ENCODE measurements at regions not wholly inside any gene's neighbourhood (a gene's known extent, or its start where the extent isn't known, plus 50 kb on each side); places are given as distances from the start of the nearest gene placed in this dataset.
"Not testable (repeated sequence)": the region's sequence is repeated elsewhere in the genome, so short reads cannot be mapped to it uniquely, and the experiment has no call there.

GRCh38 chr3:127445581-127446343 is 144.8 kb downstream of the TPRA1 start:
- intact Hi-C loops (cut with micrococcal nuclease) = no loop called here
- ATAC-seq = no peak
- no peak for DNase-seq

DNA sequence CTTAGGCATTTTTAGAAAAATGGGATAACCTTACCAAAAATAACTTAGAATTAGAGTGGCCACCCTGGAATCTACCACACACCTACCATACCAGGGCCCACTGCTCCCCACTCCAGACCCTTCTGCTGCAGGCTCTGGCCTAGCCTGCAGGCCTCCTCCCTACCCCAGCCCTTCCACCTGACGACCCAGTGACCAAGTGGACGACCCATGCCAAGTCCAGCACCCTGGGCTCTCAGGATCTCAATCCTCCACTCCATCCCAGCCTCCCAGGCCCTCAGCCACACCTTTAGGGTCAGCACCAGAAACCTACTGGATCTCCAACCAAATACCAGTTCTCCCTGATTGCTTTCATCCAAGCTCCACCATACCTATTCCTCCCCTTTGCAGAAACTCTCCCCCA is 145.8 kb downstream of the TPRA1 start:
- no peak for DNase-seq
- intact Hi-C loops (cut with micrococcal nuclease) = no loop called here
- no peak for ATAC-seq

- DNase-seq = no peak
- intact Hi-C loops (cut with micrococcal nuclease) = no loop called here
- no peak for ATAC-seq
These were observed 146.8 kb downstream of the TPRA1 start for GRCh38 chr3:127443581-127444375.

DNA sequence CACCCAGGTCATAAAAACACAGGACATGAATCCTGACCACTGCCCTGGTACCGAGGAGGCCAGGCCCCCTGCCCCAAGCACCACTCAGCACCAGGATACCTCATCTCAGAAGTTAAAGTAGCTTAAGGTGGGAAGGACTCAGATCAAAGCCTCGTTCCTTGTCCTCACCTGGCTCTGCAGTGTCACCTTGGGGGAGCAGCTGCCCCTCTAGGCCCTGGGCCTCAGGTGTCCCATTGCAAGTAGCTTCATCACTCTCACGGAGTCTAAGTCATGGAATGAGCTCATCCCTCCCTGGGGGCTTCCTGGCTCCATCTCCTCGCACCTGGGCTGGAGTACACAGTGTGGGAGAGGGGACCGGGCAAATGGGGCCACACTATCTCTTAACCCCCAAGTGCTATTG is 148.0 kb downstream of the TPRA1 start:
- DNase-seq = no peak
- intact Hi-C loops (cut with micrococcal nuclease) = no loop called here

DNA sequence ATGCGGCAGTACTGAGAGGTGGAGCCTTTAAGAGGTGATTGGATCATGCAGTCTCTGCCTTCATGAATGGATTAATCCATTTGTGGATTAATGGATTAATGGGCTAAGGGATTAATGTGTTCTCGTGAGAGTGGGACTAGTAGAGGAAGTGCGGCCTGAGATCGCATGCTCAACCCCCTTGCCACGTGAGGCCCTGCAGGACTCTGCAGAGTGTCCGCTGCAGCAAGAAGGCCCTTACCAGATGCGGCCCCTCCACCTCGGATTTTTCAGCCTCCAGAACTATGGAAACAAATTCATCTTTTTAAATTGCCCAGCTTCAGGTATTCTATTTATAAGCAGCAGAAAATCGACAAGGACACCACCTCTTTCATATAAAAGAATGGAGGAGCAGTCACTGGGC is 148.8 kb downstream of the TPRA1 start:
- DNase-seq = no peak
- no peak for ATAC-seq
- intact Hi-C loops (cut with micrococcal nuclease) = no loop called here

More for the DNA sequence above, 148.0 kb downstream of the TPRA1 start:
- no peak for ATAC-seq

DNA sequence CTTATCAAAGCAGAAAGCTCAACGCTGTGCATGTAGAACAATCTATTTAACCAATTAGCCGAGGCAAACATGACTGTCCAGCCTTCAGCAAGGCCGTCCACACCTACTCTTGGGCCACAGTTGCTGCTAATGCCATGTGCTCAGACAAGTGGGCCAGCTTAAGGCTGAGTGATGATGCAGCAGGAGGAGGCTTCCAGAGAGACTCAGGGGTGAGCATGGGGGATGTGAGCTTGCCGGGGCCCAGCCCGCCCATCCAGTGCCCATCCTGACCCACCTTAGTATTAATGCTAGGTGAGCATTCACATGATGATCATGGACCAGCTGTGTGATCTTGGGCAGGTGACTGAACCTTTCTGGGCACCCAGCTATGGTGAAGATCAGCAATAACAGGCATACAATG is 150.1 kb downstream of the TPRA1 start:
- intact Hi-C loops (cut with micrococcal nuclease) = no loop called here
- no peak for DNase-seq
- ATAC-seq = no peak

GRCh38 chr3:127439621-127440020 is 150.9 kb downstream of the TPRA1 start:
- ATAC-seq (no peak), DNase-seq (no peak)

DNA sequence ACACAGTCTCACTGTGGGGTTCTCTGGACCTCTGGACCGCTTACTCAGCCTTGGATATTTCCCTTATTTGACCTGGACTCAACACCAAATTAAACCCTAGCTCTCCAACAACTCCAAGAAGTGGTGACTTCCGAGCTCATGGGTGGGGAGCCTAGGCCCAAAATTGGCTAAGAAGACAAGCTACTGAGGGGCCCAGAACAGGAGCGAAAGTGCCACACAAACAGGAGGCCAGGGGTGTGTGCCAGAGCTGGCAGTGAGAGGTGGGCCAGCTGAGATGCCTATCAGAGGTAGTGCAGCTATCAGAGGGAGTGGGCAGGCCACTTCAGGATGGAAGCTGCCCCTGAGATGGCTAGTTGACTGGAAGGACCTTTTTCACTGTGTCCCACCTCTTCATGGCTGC is 151.1 kb upstream of the PRR20G start:
- ATAC-seq (no peak), DNase-seq (no peak)
- intact Hi-C loops (cut with micrococcal nuclease) = no loop called here

More at GRCh38 chr3:127439621-127440020, 150.9 kb downstream of the TPRA1 start:
- intact Hi-C loops (cut with micrococcal nuclease) = no loop called here

GRCh38 chr3:127438371-127438770 is 150.5 kb upstream of the PRR20G start:
- DNase-seq (no peak), ATAC-seq (no peak)
- intact Hi-C loops (cut with micrococcal nuclease) = no loop called here

GRCh38 chr3:127435299-127435698 is 147.5 kb upstream of the PRR20G start:
- ATAC-seq; intact Hi-C loops (cut with micrococcal nuclease); DNase-seq: not testable (repeated sequence)

GRCh38 chr3:127431066-127431465 is 143.2 kb upstream of the PRR20G start:
- no peak for DNase-seq
- no peak for ATAC-seq
- intact Hi-C loops (cut with micrococcal nuclease) = no loop called here

DNA sequence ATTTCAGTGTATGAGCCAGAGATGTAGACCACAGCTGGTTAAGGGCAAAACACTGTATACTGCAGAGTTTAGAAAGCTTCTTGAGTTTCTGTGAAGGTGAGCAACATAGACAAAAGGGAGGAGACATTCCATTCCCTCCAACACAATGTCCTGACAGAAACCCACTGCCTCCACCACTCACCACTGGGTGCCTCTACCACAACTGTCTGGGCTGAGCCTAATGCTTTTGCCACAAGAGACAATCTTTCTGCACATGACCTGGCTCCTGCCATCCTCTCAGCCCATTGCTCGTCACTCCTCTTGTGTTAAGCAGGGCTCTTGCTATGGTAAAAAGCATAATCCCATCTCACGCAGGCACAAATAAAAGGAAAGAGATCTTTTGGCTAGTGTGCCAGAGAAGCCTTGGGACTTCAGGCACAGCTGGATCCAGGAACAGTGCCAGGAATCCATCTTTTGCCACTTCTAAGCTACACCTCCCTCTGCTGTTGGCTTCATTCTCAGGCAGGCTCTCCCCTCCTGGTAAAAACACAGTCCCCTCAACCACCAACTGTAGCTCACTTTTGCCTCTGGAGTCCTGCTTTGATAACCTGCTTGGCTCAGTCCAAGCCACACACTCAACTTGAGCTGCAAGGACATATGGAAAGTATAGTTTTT is 140.6 kb upstream of the PRR20G start:
- no peak for DNase-seq
- intact Hi-C loops (cut with micrococcal nuclease) = no loop called here
- ATAC-seq = no peak

DNA sequence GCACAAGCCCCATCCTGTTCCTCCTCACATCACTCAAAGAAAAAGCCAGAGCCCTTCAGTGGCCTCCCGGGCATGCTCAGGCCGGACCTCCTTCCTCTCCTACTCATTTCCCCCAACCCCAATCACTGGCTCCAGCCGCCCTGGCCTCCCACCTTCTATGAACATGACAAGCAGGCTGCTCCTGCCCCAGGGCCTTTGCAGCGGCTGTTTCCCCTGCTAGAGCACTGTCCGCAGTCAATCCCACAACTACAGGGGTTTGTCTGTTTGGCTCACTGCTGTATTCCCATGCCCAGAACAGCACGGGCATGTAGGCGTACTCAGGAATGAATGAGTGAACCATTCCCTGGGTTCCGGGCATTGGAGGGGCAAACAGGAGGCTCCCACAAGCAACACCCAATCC is 139.8 kb upstream of the PRR20G start:
- intact Hi-C loops (cut with micrococcal nuclease) = no loop called here
- ATAC-seq = no peak
- DNase-seq = no peak

- ATAC-seq (no peak), DNase-seq (no peak)
- intact Hi-C loops (cut with micrococcal nuclease) = no loop called here
These were observed 139.3 kb upstream of the PRR20G start for GRCh38 chr3:127427156-127427555.

- DNase-seq (no peak), ATAC-seq (no peak)
- intact Hi-C loops (cut with micrococcal nuclease) = no loop called here
These were observed 138.8 kb upstream of the PRR20G start for GRCh38 chr3:127426444-127427153.

DNA sequence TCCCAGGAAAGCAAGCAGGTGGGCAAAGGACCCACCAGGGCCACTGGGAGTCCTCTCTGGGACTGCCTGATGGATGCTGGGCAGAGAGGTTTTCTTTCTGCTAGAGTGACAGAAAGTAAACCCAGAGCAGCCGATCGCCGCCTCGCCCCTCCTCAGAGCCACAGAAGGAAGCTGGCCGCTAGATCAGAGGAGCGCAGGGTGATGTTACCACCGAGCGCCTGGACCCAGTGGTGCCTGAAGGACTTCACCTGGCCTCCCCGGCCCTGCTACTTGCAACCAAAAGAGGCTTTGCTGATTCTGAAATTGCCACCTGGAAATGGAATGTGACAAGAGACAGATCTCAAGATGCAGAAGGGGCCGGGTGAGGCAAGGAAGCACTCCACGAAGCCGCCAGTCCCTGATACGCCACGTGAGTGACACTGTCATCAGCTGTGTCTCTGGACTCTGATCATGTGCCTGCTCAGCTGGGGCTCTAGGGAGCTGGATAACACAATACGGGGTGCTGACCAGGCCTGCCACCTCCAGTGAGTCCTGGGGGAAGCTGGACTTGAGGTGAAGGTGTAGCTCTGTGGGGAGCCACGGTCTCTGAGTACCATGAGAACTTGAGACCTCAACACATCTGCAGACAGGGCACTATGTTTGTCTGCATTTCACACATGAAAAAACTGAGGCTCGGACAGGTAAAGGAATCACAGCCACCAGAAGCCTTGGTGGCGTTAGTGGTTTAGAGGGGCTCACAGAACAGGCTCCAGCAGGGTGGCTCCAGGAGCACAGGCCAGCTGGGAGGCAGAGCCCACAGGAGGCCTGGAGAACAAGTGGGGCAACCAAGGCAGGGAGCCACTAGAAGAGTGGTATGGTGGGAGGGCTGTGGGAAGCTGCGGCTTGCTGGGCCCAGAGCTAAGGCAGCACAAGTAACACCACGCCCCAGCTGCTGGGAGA is 137.9 kb upstream of the PRR20G start:
- DNase-seq (no peak), ATAC-seq (no peak)
- intact Hi-C loops (cut with micrococcal nuclease) = no loop called here

- intact Hi-C loops (cut with micrococcal nuclease) = no loop called here
- ATAC-seq = no peak
- DNase-seq = no peak
These were observed 137.1 kb upstream of the PRR20G start for GRCh38 chr3:127424766-127425504.
